H54 (cell line): ENCODE measurements at regions not wholly inside any gene's neighbourhood (a gene's known extent, or its start where the extent isn't known, plus 50 kb on each side); places are given as distances from the start of the nearest gene placed in this dataset.

Source experiments
- DNase-seq: peaks from one replicate; pipeline ENCODE4 v3.0.0; 2011; ENCODE audit warnings: low spot score, mixed read lengths; ENCODE audit not compliant: insufficient read length
- FAIRE-seq: peaks from 3 replicates; lab custom pipeline; 2011; peaks lifted over from hg19 to GRCh38; lab: Jason Lieb, UNC
- POLR2A ChIP-seq: IDR thresholded peaks from 2 replicates; pipeline ENCODE4 v1.6.1; 2011; ENCODE audit warnings: low read depth, mild to moderate bottlenecking, low read length

DNA sequence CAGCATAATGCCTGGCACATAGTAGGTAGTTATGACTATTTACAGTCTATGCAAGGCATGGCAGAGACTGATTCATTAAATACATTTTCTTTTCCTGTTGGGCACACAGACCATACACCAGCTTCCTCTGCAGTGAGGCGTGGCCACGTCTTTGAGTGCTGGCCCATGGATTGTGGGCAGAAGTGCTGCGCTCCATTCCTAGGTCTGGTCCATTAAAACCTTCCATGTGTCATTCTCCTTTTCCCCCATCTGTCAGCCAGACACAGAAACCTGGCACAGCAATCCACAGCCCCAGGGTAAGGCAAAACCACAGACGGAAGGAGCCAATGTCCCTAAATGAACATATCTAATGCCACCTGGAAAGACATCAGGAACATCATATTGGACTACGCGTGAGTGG is 141.9 kb downstream of the TTC32 start:
- no peak for DNase-seq
- TF ChIP-seq POLR2A: no peak
- FAIRE-seq: no peak

- no peak for DNase-seq
- FAIRE-seq: no peak
- TF ChIP-seq POLR2A: no peak
Measured at GRCh38 chr2:19758658-19759057, 143.1 kb downstream of the TTC32 start.

- no peak for TF ChIP-seq POLR2A
- DNase-seq (no peak), FAIRE-seq (no peak)
Measured at GRCh38 chr2:19757586-19757985, 144.2 kb downstream of the TTC32 start.

GRCh38 chr2:19754907-19755306 is 146.9 kb downstream of the TTC32 start:
- TF ChIP-seq POLR2A: no peak
- DNase-seq (no peak), FAIRE-seq (no peak)

DNA sequence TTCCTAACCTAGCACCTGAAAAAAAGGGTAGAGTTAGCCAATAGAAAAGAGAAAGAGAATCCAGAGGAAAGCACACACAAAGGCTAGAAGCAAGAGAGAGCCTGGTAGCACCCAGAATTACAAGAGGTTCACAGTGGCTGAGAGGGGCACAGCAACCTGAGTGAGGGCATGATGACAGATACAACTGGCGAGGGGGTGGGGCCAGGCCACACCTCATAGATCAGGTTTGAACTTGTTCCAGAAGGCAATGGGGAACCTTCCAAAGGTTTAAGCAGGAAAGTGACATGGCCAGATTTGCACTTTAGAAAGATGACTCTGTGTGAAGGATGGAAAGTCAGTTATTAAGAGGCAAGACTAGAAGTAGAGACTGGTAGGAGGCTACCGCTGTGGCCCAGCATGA is 148.0 kb downstream of the TTC32 start:
- FAIRE-seq (no peak), DNase-seq (no peak)
- TF ChIP-seq POLR2A: no peak

DNA sequence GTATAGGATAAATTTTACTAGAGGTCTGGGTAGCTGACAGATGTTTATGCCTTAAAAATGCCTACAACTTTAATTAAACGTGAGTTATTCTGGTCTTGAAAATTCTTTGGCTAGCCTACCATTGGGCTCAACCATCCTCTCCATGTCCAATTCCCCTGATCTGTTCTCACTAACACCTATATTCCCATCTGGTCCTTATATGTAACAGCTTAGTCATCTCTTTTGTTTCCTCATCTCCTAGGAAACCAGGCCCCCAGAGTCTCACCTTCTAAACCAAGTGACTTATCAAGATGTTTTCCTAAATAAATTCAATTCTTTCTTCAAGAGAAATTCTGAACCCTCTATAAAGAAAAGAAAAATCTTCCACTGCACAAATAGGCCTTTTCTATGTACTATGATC is 148.5 kb downstream of the TTC32 start:
- FAIRE-seq (no peak), DNase-seq (no peak)
- TF ChIP-seq POLR2A: no peak

DNA sequence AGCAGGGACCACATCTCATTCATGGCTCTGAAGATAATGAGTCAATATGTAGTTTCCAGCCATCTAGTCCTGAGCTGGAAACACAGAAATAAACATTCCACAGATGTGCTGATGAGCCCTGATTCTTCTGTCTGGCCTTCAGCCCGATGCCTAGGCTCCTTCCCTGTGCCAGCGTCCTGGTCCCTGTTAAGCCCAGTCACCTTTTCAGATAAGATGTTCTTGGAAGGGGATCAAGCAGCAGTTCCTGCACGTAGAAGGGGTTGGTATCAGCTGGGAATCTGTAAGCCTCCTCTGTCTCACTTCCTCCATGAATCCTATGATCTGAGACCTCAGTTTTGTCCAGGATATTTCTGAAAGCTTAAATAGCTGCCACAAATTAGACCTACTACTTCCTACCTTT is 149.3 kb downstream of the TTC32 start:
- FAIRE-seq (no peak), DNase-seq (no peak)
- TF ChIP-seq POLR2A: no peak

DNA sequence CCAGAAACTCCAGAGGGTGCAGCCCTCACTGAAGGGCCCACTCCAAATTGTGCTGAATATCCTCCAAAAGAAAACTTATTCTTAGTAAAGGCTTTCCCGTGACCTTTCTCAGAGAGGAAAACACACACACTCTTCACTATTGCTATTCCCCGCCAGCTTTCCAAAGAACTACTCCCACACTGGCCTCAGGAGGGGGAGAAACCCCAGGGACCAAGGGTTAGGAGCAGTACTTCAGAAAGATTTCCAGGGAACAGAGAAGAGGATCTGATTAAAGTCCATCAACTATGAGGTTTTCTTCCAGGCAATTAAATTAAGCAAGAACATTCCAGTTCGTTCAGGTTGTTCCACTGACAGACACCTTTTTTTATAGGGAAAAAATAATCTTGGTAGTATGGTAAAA is 150.2 kb downstream of the TTC32 start:
- DNase-seq (no peak), FAIRE-seq (no peak)
- TF ChIP-seq POLR2A: no peak

DNA sequence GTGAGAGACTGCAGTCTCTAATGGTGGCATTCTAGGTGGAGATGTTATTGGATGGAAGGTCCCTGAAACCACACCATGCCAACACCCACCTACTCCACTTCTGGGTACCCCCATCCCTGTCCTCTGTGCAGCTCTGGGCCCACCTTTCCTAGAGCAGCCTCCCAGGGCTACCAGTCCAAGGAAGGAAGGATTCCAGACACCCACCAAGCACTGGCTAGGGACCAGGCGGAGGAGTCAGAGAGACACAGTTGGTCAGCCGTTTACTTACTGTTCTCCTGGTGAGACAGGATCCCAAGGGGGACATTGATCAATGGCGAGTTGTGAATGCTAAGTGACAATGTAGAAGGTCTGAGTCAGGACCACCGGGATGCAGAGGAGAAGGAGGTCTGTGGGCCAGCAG is 151.6 kb downstream of the TTC32 start:
- DNase-seq (no peak), FAIRE-seq (no peak)
- no peak for TF ChIP-seq POLR2A

DNA sequence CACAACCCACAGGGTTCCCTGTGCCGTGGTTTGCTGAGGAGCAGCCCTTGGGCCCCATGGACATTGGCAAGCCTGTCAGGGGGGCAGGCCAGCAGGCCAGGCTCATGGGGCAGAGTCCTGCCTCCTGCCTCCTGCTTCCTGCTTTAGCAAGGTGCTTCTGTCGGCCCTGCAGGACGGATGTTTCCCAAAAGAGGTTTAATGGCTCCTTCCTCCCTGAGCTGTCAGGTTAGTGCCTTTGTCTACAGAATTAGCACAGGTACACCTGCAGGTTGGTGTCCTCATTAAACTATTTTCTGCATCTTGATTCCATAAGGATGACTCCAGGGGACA is 152.3 kb downstream of the TTC32 start:
- FAIRE-seq (no peak), DNase-seq (no peak)
- TF ChIP-seq POLR2A: no peak

DNA sequence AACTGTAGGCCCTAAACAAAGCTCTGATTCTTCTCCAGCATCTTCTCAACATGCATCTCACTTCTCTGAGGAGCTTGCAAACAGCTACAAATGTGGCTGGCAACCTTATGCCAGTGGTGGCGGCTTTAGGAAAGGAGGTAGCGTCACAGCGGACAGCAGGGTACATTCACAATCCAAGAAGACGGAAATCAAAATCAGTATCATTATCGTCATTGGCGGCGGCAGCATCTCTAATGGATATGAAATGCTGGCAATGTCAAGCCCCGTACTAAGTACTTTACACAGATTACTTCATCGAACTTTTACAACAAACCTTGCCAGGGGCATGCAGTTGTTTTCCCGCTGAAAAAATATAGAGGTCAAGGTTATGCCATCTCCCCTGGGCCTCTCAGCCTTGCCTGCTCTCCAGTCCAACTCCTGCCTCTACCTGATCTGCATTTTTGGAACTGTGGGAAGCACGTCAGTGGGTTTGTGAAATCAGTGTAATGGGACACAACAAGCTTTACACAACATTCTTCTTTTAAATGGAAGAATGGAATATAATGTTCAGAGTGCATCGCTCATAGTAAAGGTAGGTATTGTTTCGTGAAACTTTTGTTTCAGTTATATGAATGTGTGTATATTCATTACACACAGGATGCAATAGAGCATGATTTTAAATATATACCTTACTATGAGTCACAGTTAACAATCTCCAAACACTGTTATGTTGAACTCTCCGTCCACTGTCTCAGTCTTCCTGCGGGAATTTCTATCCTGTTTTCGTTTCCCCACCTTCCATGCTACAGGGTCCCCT is 152.9 kb downstream of the TTC32 start:
- TF ChIP-seq POLR2A: no peak
- no peak for DNase-seq
- no peak for FAIRE-seq

DNA sequence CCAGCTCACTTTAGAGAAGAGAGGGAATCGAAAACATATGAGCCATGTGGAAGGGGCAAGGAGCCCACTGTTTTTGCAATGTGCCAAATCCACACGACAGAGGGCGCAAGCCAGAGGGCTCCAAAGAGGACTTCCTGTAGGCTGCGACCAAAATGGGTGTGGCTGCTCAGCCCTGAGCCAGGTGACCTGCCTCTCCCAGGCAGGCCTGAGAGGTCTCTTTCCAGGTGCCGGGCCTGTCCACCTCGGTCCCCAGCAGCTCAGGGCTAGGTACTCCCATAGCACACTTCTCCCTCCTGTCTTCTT is 153.8 kb downstream of the TTC32 start:
- FAIRE-seq (no peak), DNase-seq (no peak)
- TF ChIP-seq POLR2A: no peak

DNA sequence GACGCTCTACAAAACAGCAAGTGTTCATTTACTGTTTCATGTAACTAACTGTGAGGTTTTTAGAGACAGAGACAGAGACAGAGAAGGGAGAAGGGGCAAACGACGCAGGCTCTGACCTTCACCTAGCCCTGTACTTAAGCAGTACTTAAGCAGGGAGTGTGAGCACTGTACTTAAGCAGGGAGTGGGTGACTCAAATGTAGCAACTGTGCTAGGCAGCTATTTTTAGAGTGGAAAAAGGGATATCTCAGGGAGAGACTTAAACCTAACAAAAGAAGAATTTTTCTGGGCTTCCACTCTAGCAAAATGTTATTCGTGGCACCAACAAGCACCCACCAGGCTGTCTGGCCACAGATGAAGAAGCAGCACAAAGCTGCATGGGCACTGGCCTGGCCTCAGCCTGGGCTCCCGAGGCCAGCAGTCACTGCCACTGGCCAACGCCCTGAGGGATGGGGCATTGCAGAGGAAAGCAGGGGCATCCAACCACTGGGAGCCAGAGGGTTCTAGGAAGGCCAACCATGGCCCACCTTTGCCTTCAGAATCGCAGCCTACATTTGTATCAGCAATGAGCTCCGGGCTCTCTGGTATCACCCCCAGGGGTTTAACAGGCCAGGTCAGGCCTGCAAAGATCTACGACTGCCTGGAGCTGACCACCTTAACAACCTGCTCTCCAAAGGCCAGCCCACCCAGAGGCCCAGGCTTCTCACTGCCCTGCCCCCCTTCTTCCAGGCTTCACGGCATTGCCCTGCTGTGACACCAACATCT is 154.3 kb downstream of the TTC32 start:
- no peak for FAIRE-seq
- DNase-seq: no peak
- no peak for TF ChIP-seq POLR2A

- TF ChIP-seq POLR2A: no peak
- FAIRE-seq (no peak), DNase-seq (peak; percentile 27)
Measured at GRCh38 chr2:19746611-19747309, 155.0 kb downstream of the TTC32 start.
